IMR-90 (cell line): ENCODE measurements at regions not wholly inside any gene's neighbourhood (a gene's known extent, or its start where the extent isn't known, plus 50 kb on each side); places are given as distances from the start of the nearest gene placed in this dataset.

Source experiments
- ATAC-seq: fragments of 200-7000 bp; cut with Tn5 transposase; 2 replicates; pipeline ENCODE4 v1.9.1; 2020; ENCODE audit warnings: low read depth, mild to moderate bottlenecking, moderate library complexity
- BruUV-seq: library from RNA; stranded (reverse); fragments of 400-500 nt; replicated peaks from 2 replicates; lab custom pipeline; 2021; lab: Mats Ljungman, UMichigan
- CTCF ChIA-PET: fragments of 300-600 bp; formaldehyde crosslinking; extraction: SDS; loops from one replicate; lab custom pipeline; 2021; ENCODE audit warnings: antibody characterized with exemption; lab: Yijun Ruan, JAX
- POLR2A ChIA-PET: fragments of 300-600 bp; sonication (Branson Sonifier 250); formaldehyde crosslinking; loops from one replicate; lab custom pipeline; 2022; ENCODE audit warnings: antibody characterized with exemption; ENCODE audit not compliant: unreplicated experiment; lab: Charles Lee
- DNase-seq: peaks from one replicate; pipeline ENCODE4 v3.0.0; 2013
- H2AFZ ChIP-seq: replicated peaks from 2 replicates; pipeline ENCODE3; 2013; ENCODE audit warnings: low read length, mild to moderate bottlenecking; ENCODE audit not compliant: poor library complexity
- H2AK5ac ChIP-seq: 2 replicates; pipeline ENCODE4 v1.6.1; 2013; ENCODE audit warnings: low read depth, low read length, inconsistent platforms
- H2AK9ac ChIP-seq: replicated peaks from 2 replicates; pipeline ENCODE3; 2013; ENCODE audit warnings: mild to moderate bottlenecking, low read depth, low read length, moderate library complexity; ENCODE audit not compliant: poor library complexity
- H2BK120ac ChIP-seq: 2 replicates; pipeline ENCODE4 v1.6.1; 2013; ENCODE audit warnings: low read depth, low read length, inconsistent platforms
- H2BK15ac ChIP-seq: 3 replicates; pipeline ENCODE4 v1.6.1; 2013; ENCODE audit warnings: low read depth, low read length, inconsistent platforms
- H2BK20ac ChIP-seq: 2 replicates; pipeline ENCODE4 v1.6.1; 2013; ENCODE audit warnings: low read depth, mild to moderate bottlenecking, inconsistent platforms, low read length, moderate library complexity
- H2BK5ac ChIP-seq: 2 replicates; pipeline ENCODE4 v1.6.1; 2013; ENCODE audit warnings: mild to moderate bottlenecking, low read depth, low read length, inconsistent platforms; ENCODE audit not compliant: poor library complexity, severe bottlenecking
- H3K14ac ChIP-seq: replicated peaks from 2 replicates; pipeline ENCODE4 v1.6.1; 2013; ENCODE audit warnings: low read depth, low read length, inconsistent platforms
- H3K18ac ChIP-seq: 2 replicates; pipeline ENCODE4 v1.6.1; 2013; ENCODE audit warnings: low read depth, low read length, control low read depth
- H3K23ac ChIP-seq: 2 replicates; pipeline ENCODE4 v1.6.1; 2013; ENCODE audit warnings: low read depth, low read length, inconsistent platforms
- H3K27ac ChIP-seq: 2 replicates; pipeline ENCODE4 v1.5.1; 2013; ENCODE audit warnings: mild to moderate bottlenecking, control low read depth, low read length; ENCODE audit not compliant: insufficient read depth
- H3K27me3 ChIP-seq: 2 replicates; pipeline ENCODE4 v1.6.1; 2013; ENCODE audit warnings: low read length; ENCODE audit not compliant: control insufficient read depth, insufficient read depth
- H3K36me3 ChIP-seq: 2 replicates; pipeline ENCODE4 v1.6.1; 2013; ENCODE audit warnings: low read length, mixed read lengths; ENCODE audit not compliant: control insufficient read depth, insufficient read depth
- H3K4ac ChIP-seq: 2 replicates; pipeline ENCODE4 v1.6.1; 2013; ENCODE audit warnings: low read depth, low read length, inconsistent platforms
- H3K4me1 ChIP-seq: 2 replicates; pipeline ENCODE4 v1.6.1; 2013; ENCODE audit warnings: low read length, mixed read lengths; ENCODE audit not compliant: control insufficient read depth, insufficient read depth
- H3K4me2 ChIP-seq: 2 replicates; pipeline ENCODE4 v1.6.1; 2013; ENCODE audit warnings: low read depth, mild to moderate bottlenecking, control low read depth, low read length, moderate library complexity
- H3K4me3 ChIP-seq: 2 replicates; pipeline ENCODE4 v1.5.1; 2013; ENCODE audit warnings: low read depth, mild to moderate bottlenecking, control low read depth, low read length, moderate library complexity; ENCODE audit not compliant: insufficient read depth
- H3K56ac ChIP-seq: 2 replicates; pipeline ENCODE4 v1.6.1; 2013; ENCODE audit warnings: low read length, inconsistent platforms; ENCODE audit not compliant: insufficient read depth; ENCODE audit errors: extremely low read depth
- H3K79me1 ChIP-seq, 2 experiments: 2 replicates each; pipeline ENCODE4 v1.6.1; 2013; ENCODE audit warnings: low read length in 2 of 2, inconsistent platforms in 1 of 2, low read depth in 1 of 2
- H3K9ac ChIP-seq: 2 replicates; pipeline ENCODE4 v1.6.1; 2013; ENCODE audit warnings: low read depth, low read length, control low read depth
- H3K9me1 ChIP-seq: 2 replicates; pipeline ENCODE4 v1.6.1; 2013; ENCODE audit warnings: low read length, inconsistent platforms; ENCODE audit not compliant: insufficient read depth
- H3K9me3 ChIP-seq: 2 replicates; pipeline ENCODE4 v1.6.1; 2013; ENCODE audit warnings: low read length; ENCODE audit not compliant: control insufficient read depth, insufficient read depth
- H4K20me1 ChIP-seq: 2 replicates; pipeline ENCODE4 v1.6.1; 2013; ENCODE audit warnings: low read length, inconsistent platforms; ENCODE audit not compliant: insufficient read depth
- H4K5ac ChIP-seq: 2 replicates; pipeline ENCODE4 v1.6.1; 2013; ENCODE audit warnings: mild to moderate bottlenecking, low read depth, low read length, control low read depth
- H4K8ac ChIP-seq, 2 experiments: 2 replicates each; pipeline ENCODE4 v1.6.1; 2013; ENCODE audit warnings: low read depth in 2 of 2, low read length in 2 of 2, control low read depth in 1 of 2, inconsistent platforms in 1 of 2
- H4K91ac ChIP-seq: 2 replicates; pipeline ENCODE4 v1.6.1; 2013; ENCODE audit warnings: low read depth, low read length, inconsistent platforms; ENCODE audit not compliant: insufficient read depth
- CTCF ChIP-seq: conservative IDR thresholded peaks from 2 replicates; pipeline ENCODE4 v1.5.1; 2012; ENCODE audit warnings: mild to moderate bottlenecking, low read depth, low read length, improper control_type of control experiment
- FOS ChIP-seq: fragments of 150-350 bp; IDR thresholded peaks from 2 replicates; pipeline ENCODE4 v1.6.1; 2016; ENCODE audit warnings: low read depth, low read length
- MAFK ChIP-seq: IDR thresholded peaks from 2 replicates; pipeline ENCODE4 v1.6.1; 2012; ENCODE audit warnings: low read depth, low read length, improper control_type of control experiment
- MXI1 ChIP-seq: IDR thresholded peaks from 2 replicates; pipeline ENCODE4 v1.6.1; 2012; ENCODE audit warnings: low read depth, mild to moderate bottlenecking, low read length, moderate library complexity, borderline replicate concordance
- SMC3 ChIP-seq: fragments of 150-350 bp; IDR thresholded peaks from 2 replicates; pipeline ENCODE4 v1.6.1; 2016; ENCODE audit warnings: low read depth, mild to moderate bottlenecking, antibody characterized with exemption, low read length, moderate library complexity
- WGBS, 2 experiments: methylation state at CpG; one replicate each; pipeline versions ENCODE4 v1.1.5 to v1.1.7; 2013; ENCODE audit warnings: missing lambda C conversion rate in 2 of 2; ENCODE audit not compliant: insufficient read length in 1 of 2; ENCODE audit errors: extremely low coverage in 2 of 2; 5-methylcytosine and 5-hydroxymethylcytosine counted together
- dilution Hi-C: fragments of 300-500 bp; cut with HindIII; formaldehyde crosslinking; loops from one replicate; pipeline ENCODE4 v1.14.3; 2018; ENCODE audit warnings: low sequenced_read_pairs; ENCODE audit not compliant: unreplicated experiment
- in situ Hi-C: fragments of 300-500 bp; cut with MboI; formaldehyde crosslinking; loops from 3 replicates; pipeline ENCODE4 v1.14.3; 2019; ENCODE audit warnings: low sequenced_read_pairs, inconsistent platforms, mixed read lengths
- intact Hi-C: fragments of 100-400 bp; cut with micrococcal nuclease; formaldehyde crosslinking; loops from 2 replicates; pipeline ENCODE4 v1.10.0; 2022
- TF ChIP-seq, protein P1 (sequence below): fragments of 150-350 bp; IDR thresholded peaks from 2 replicates; pipeline ENCODE4 v1.6.1; 2017; ENCODE audit warnings: mild to moderate bottlenecking, antibody characterized with exemption, low read length, low read depth

- Histone ChIP-seq H3K9me3 (no peaks in the 10 kb centered on the region), H4K91ac (no peak overlapping the region), H3K36me3 (no peaks in the 10 kb centered on the region), H3K4ac (no peak overlapping the region), H2BK120ac (no peak overlapping the region), H2AK5ac (no peak overlapping the region), H3K4me2 (no peak overlapping the region), H3K14ac (no peak overlapping the region), H3K4me3 (no peak overlapping the region), H2BK15ac (no peak overlapping the region), H3K27me3 (no peaks in the 10 kb centered on the region), H2BK5ac (no peak overlapping the region), H2BK20ac (no peak overlapping the region), H2AFZ (no peak overlapping the region), H4K20me1 (no peaks in the 10 kb centered on the region), H4K8ac (no peak overlapping the region), H3K4me1 (0 out of 2 replicates have a peak, but pooled peaks cover 2% of the 10 kb centered on the region), H3K18ac (no peak overlapping the region), H3K23ac (no peak overlapping the region), H3K9ac (no peak overlapping the region), H3K56ac (no peak overlapping the region), H4K5ac (no peak overlapping the region), H3K27ac (no peak overlapping the region), H3K9me1 (no peaks in the 10 kb centered on the region), H3K79me1 (no peaks in the 10 kb centered on the region), H2AK9ac (no peak overlapping the region)
- POLR2A ChIA-PET = no interaction called here
- intact Hi-C loops = no loop called here
- DNase-seq (no peak), ATAC-seq (no peak)
- in situ Hi-C loops = no loop called here
- no TSS peak for BruUV-seq
- CTCF ChIA-PET = no interaction called here
- TF ChIP-seq SMC3 = no peak
- no peak for TF ChIP-seq MAFK
- TF ChIP-seq MXI1 = no peak
- TF ChIP-seq CTCF = no peak
- TF ChIP-seq, protein P1, sequence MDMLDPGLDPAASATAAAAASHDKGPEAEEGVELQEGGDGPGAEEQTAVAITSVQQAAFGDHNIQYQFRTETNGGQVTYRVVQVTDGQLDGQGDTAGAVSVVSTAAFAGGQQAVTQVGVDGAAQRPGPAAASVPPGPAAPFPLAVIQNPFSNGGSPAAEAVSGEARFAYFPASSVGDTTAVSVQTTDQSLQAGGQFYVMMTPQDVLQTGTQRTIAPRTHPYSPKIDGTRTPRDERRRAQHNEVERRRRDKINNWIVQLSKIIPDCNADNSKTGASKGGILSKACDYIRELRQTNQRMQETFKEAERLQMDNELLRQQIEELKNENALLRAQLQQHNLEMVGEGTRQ = no peak
- TF ChIP-seq FOS = no peak
- dilution Hi-C loops = no loop called here
- no CpG with 5 or more reads among the region's 4 CpGs for WGBS, 2 experiments
These were observed 417.8 kb upstream of the INTU start for GRCh38 chr4:127214931-127215330.
